NOMO-1 treated with dmso at 0.1 percent for 144 hours (cell line): ENCODE measurements at regions not wholly inside any gene's neighbourhood (a gene's known extent, or its start where the extent isn't known, plus 50 kb on each side); places are given as distances from the start of the nearest gene placed in this dataset.

Experiments used
- DNase-seq: peaks from one replicate; lab custom pipeline; 2025; ENCODE audit not compliant: unreplicated experiment; lab: John Stamatoyannopoulos, UW

GRCh38 chr20:58092353-58092752, 136.1 kb downstream of the ANKRD60 start:
- DNase-seq: no peak

- DNase-seq: no peak
Measured at GRCh38 chr20:58091810-58092209, 136.6 kb downstream of the ANKRD60 start.

- DNase-seq: no peak
Measured at GRCh38 chr20:58090161-58090560, 138.3 kb downstream of the ANKRD60 start.

GRCh38 chr20:58088625-58089024, 139.8 kb downstream of the ANKRD60 start:
- no peak for DNase-seq

- DNase-seq: no peak
Measured at GRCh38 chr20:58088105-58088504, 140.3 kb downstream of the ANKRD60 start.

GRCh38 chr20:58087562-58087858, 140.9 kb downstream of the ANKRD60 start:
- no peak for DNase-seq

GRCh38 chr20:58086763-58087561, 141.5 kb downstream of the ANKRD60 start:
- DNase-seq: peak; percentile 0

GRCh38 chr20:58084966-58085365, 143.5 kb downstream of the ANKRD60 start:
- no peak for DNase-seq

GRCh38 chr20:58084566-58084965, 143.9 kb downstream of the ANKRD60 start:
- no peak for DNase-seq

GRCh38 chr20:58081846-58082245, 146.6 kb downstream of the ANKRD60 start:
- peak; percentile 20 for DNase-seq

GRCh38 chr20:58078741-58079522, 149.5 kb downstream of the ANKRD60 start:
- no peak for DNase-seq

GRCh38 chr20:58077282-58077681, 151.2 kb downstream of the ANKRD60 start:
- DNase-seq: no peak

GRCh38 chr20:58076405-58076804, 152.0 kb downstream of the ANKRD60 start:
- no peak for DNase-seq

- DNase-seq: no peak
Measured at GRCh38 chr20:58075586-58076345, 152.7 kb downstream of the ANKRD60 start.

- DNase-seq: no peak
Measured at GRCh38 chr20:58073945-58074856, 154.3 kb downstream of the ANKRD60 start.

GRCh38 chr20:58072695-58073671, 155.5 kb downstream of the ANKRD60 start:
- no peak for DNase-seq

GRCh38 chr20:58071991-58072390, 156.5 kb downstream of the ANKRD60 start:
- no peak for DNase-seq

- DNase-seq: no peak
Measured at GRCh38 chr20:58071298-58071697, 157.2 kb downstream of the ANKRD60 start.

- no peak for DNase-seq
Measured at GRCh38 chr20:58070664-58071196, 157.7 kb downstream of the ANKRD60 start.
